ENCODE measurements at regions not wholly inside any gene's neighbourhood (a gene's known extent, or its start where the extent isn't known, plus 50 kb on each side); places are given as distances from the start of the nearest gene placed in this dataset.
"Not testable (repeated sequence)": the region's sequence is repeated elsewhere in the genome, so short reads cannot be mapped to it uniquely, and the experiment has no call there.

DNA sequence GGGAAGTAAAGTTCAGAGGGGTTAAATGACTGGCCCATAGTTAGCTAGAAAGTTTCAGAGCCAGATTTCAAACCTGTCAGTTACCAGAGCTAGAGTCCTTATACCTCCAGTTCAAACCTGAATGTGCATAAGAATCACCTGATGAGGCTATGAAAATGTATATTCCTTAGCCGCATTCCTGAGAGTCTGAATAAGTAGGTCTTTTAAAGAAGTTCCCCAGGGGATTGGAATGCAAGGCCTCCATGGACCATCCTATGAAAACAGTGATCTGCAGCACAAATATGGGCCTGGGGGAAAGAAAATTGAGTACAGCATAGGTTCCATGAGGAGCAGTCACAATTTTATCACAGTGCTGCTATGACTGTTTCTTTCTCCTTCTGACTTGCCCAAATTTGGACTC, 263.9 kb upstream of the CXorf66 start (continued):
- no peak for TF ChIP-seq MXI1 (IDR thresholded peaks at IDR 0.05; ENCODE audit: low read depth, low read length)
- TF ChIP-seq RFX5 (IDR thresholded peaks at IDR 0.05; ENCODE audit: low read length): no peak
- TF ChIP-seq ELF1 (IDR thresholded peaks at IDR 0.05): no peak
- no peak for TF ChIP-seq RAD21 (IDR thresholded peaks at IDR 0.05; ENCODE audit: low read length)
- no peak for TF ChIP-seq IRF3 (IDR thresholded peaks at IDR 0.05; ENCODE audit: low read depth, low read length)
- TF ChIP-seq RCOR1 (IDR thresholded peaks at IDR 0.05; ENCODE audit: low read length): no peak

DNA sequence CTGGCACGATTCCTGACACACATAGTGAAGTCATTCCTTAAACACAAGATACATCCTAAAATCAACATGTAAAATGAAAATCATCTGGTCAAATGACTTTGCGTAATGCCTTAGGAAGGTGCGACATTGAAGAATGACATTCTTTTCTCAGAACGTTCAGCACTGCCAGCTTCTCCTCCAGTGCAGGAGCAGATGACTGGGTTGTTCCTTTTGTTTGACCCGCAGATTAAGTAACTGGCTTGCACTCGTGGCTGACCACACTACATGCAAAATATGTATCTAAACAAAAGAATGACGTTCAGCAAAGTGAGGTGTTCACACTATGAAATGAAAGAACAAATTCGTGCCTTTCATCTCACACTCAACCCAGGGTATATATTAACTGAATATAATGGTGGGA, 260.7 kb upstream of the CXorf66 start:
- H3K4me3 ChIP-seq (ENCODE audit: low read depth in 2 of 2, low read length in 1 of 2); H3K79me2 ChIP-seq (ENCODE audit: insufficient read depth); DNase-seq; H3K9ac ChIP-seq; H3K36me3 ChIP-seq (replicated peaks in 1 of 2; ENCODE audit: control insufficient read depth in 1 of 2, insufficient read depth in 2 of 2, low read length in 1 of 2); H3K9me3 ChIP-seq; POLR2A ChIA-PET; H4K20me1 ChIP-seq (ENCODE audit: insufficient read depth); H3F3A ChIP-seq (replicated peaks; ENCODE audit: insufficient read depth); H3K9me2 ChIP-seq; H2AFZ ChIP-seq (ENCODE audit: low read depth); H3K4me1 ChIP-seq (ENCODE audit: control insufficient read depth in 1 of 2, insufficient read depth in 2 of 2, low read depth in 1 of 2, low read length in 1 of 2); H3K27ac ChIP-seq (ENCODE audit: low read depth in 2 of 2, low read length in 1 of 2); H3K4me2 ChIP-seq; CTCF ChIA-PET; H3K27me3 ChIP-seq (ENCODE audit: insufficient read depth): not testable (repeated sequence)
- WGBS (ENCODE audit: low lambda C conversion rate): 20% methylated on average over 8 of the region's 8 CpGs

- CTCF ChIA-PET; H3K27me3 ChIP-seq (ENCODE audit: insufficient read depth): not testable (repeated sequence)
These were observed 250.6 kb upstream of the CXorf66 start for GRCh38 chrX:140215894-140216293.

DNA sequence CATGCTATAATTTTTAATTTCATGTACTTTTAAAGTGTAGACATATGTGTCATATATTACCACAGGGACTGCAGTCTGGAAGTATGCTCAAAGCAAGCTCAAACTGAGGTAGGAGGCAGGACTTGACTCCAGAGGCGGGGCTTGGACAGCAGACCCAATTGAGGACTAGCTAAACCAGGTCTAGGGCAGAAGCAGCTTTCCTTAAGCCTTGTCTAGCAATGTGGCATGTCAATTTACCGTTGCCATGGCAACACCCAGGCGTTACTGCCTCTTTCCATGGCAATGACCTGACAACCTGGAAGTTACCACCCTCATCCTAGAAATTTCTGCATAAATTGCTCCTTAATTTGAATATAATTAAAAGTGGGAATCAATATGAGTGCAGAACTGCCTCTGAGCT, 249.2 kb upstream of the CXorf66 start:
- H3K4me1 ChIP-seq (ENCODE audit: control insufficient read depth in 1 of 2, insufficient read depth in 2 of 2, low read depth in 1 of 2, low read length in 1 of 2); H3K9me2 ChIP-seq; H3K4me3 ChIP-seq (ENCODE audit: low read depth in 2 of 2, low read length in 1 of 2); H3K9me3 ChIP-seq; POLR2A ChIA-PET; DNase-seq; H3K27ac ChIP-seq (ENCODE audit: low read depth in 2 of 2, low read length in 1 of 2); H2AFZ ChIP-seq (ENCODE audit: low read depth); H4K20me1 ChIP-seq (ENCODE audit: insufficient read depth); H3K9ac ChIP-seq; H3K4me2 ChIP-seq; CTCF ChIA-PET; H3K79me2 ChIP-seq (ENCODE audit: insufficient read depth); H3F3A ChIP-seq (replicated peaks; ENCODE audit: insufficient read depth); H3K27me3 ChIP-seq (ENCODE audit: insufficient read depth); H3K36me3 ChIP-seq (replicated peaks in 1 of 2; ENCODE audit: control insufficient read depth in 1 of 2, insufficient read depth in 2 of 2, low read length in 1 of 2): not testable (repeated sequence)
- 0% methylated on average over 2 of the region's 3 CpGs for WGBS (ENCODE audit: low lambda C conversion rate)

More at GRCh38 chrX:140215894-140216293, 250.6 kb upstream of the CXorf66 start:
- H3K9me3 ChIP-seq; H3K79me2 ChIP-seq (ENCODE audit: insufficient read depth); H3K9ac ChIP-seq; H3K27ac ChIP-seq (ENCODE audit: low read depth in 2 of 2, low read length in 1 of 2); H2AFZ ChIP-seq (ENCODE audit: low read depth); H3K4me3 ChIP-seq (ENCODE audit: low read depth in 2 of 2, low read length in 1 of 2); H3K9me2 ChIP-seq; H3K4me1 ChIP-seq (ENCODE audit: control insufficient read depth in 1 of 2, insufficient read depth in 2 of 2, low read depth in 1 of 2, low read length in 1 of 2); H3K4me2 ChIP-seq; H3F3A ChIP-seq (replicated peaks; ENCODE audit: insufficient read depth); DNase-seq; POLR2A ChIA-PET; H4K20me1 ChIP-seq (ENCODE audit: insufficient read depth); H3K36me3 ChIP-seq (replicated peaks in 1 of 2; ENCODE audit: control insufficient read depth in 1 of 2, insufficient read depth in 2 of 2, low read length in 1 of 2): not testable (repeated sequence)
- WGBS (ENCODE audit: low lambda C conversion rate): 0% methylated on average over 2 of the region's 3 CpGs

Data from SK-N-SH (cell line).